ENCODE measurements at regions not wholly inside any gene's neighbourhood (a gene's known extent, or its start where the extent isn't known, plus 50 kb on each side); places are given as distances from the start of the nearest gene placed in this dataset.

GRCh38 chr20:39799366-39799965, 837.3 kb downstream of the DHX35 start:
- no peak for DNase-seq (ENCODE audit: low spot score, unreplicated experiment)
- Mint-ChIP-seq H3K36me3 (ENCODE audit: insufficient read depth) (no peaks in the 10 kb centered on the region), H3K27me3 (no peaks in the 10 kb centered on the region), H3K4me1 (ENCODE audit: low read depth) (peaks cover 6% of the 10 kb centered on the region), H3K27ac (no peak overlapping the region), H3K4me3 (ENCODE audit: low read depth) (no peak overlapping the region), H3K9me3 (ENCODE audit: low read depth) (peaks cover 7% of the 10 kb centered on the region)
- TF ChIP-seq, protein P1, sequence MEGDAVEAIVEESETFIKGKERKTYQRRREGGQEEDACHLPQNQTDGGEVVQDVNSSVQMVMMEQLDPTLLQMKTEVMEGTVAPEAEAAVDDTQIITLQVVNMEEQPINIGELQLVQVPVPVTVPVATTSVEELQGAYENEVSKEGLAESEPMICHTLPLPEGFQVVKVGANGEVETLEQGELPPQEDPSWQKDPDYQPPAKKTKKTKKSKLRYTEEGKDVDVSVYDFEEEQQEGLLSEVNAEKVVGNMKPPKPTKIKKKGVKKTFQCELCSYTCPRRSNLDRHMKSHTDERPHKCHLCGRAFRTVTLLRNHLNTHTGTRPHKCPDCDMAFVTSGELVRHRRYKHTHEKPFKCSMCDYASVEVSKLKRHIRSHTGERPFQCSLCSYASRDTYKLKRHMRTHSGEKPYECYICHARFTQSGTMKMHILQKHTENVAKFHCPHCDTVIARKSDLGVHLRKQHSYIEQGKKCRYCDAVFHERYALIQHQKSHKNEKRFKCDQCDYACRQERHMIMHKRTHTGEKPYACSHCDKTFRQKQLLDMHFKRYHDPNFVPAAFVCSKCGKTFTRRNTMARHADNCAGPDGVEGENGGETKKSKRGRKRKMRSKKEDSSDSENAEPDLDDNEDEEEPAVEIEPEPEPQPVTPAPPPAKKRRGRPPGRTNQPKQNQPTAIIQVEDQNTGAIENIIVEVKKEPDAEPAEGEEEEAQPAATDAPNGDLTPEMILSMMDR (IDR thresholded peaks at IDR 0.05; ENCODE audit: unreplicated experiment) = no peak

- Mint-ChIP-seq H3K36me3 (ENCODE audit: insufficient read depth) (no peaks in the 10 kb centered on the region), H3K4me1 (ENCODE audit: low read depth) (peaks cover 6% of the 10 kb centered on the region), H3K4me3 (ENCODE audit: low read depth) (no peak overlapping the region), H3K27me3 (peaks cover 3% of the 10 kb centered on the region), H3K27ac (no peak overlapping the region), H3K9me3 (ENCODE audit: low read depth) (peaks cover 7% of the 10 kb centered on the region)
- TF ChIP-seq, protein P1 (IDR thresholded peaks at IDR 0.05; ENCODE audit: unreplicated experiment) = no peak
- DNase-seq (ENCODE audit: low spot score, unreplicated experiment) = no peak
Observed at GRCh38 chr20:39795401-39796272, 833.5 kb downstream of the DHX35 start.

- H3K9me3 Mint-ChIP-seq (ENCODE audit: low read depth) = no peaks in the 10 kb centered on the region
- no peak overlapping the region for H3K4me3 Mint-ChIP-seq (ENCODE audit: low read depth)
- H3K4me1 Mint-ChIP-seq (ENCODE audit: low read depth) = no peaks in the 10 kb centered on the region
- no peak overlapping the region for H3K27ac Mint-ChIP-seq
- H3K27me3 Mint-ChIP-seq = peaks cover 3% of the 10 kb centered on the region
- TF ChIP-seq, protein P1 (IDR thresholded peaks at IDR 0.05; ENCODE audit: unreplicated experiment) = no peak
- no peaks in the 10 kb centered on the region for H3K36me3 Mint-ChIP-seq (ENCODE audit: insufficient read depth)
- no peak for DNase-seq (ENCODE audit: low spot score, unreplicated experiment)
Observed at GRCh38 chr20:39792334-39792733, 830.2 kb downstream of the DHX35 start.

DNA sequence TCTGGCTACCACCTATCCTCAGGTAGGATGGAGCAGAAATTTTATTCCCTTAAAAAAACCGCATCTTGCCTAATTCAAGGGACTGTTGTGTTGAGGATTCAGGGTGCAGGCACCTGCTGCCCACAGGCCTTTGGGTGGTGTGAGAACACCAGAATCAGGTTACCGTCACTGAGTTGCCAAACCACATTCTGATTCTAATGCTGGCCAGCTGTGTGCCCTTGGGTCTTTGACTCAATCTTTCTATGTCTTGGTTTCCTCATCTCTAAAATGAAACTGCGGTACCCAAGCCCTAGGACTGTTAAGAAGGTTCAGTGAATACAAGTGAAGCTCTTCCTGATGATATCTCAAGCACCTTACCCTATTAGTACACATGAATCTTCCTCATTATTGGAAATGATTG, 827.3 kb downstream of the DHX35 start:
- H3K27me3 Mint-ChIP-seq = peaks cover 3% of the 10 kb centered on the region
- H3K4me1 Mint-ChIP-seq (ENCODE audit: low read depth) = peaks cover 4% of the 10 kb centered on the region
- no peaks in the 10 kb centered on the region for H3K36me3 Mint-ChIP-seq (ENCODE audit: insufficient read depth)
- H3K9me3 Mint-ChIP-seq (ENCODE audit: low read depth) = no peaks in the 10 kb centered on the region
- no peak for DNase-seq (ENCODE audit: low spot score, unreplicated experiment)
- H3K4me3 Mint-ChIP-seq (ENCODE audit: low read depth) = no peak overlapping the region
- H3K27ac Mint-ChIP-seq = no peak overlapping the region
- TF ChIP-seq, protein P1 (IDR thresholded peaks at IDR 0.05; ENCODE audit: unreplicated experiment) = no peak

- no peak for DNase-seq (ENCODE audit: low spot score, unreplicated experiment)
- no peaks in the 10 kb centered on the region for H3K27me3 Mint-ChIP-seq
- H3K36me3 Mint-ChIP-seq (ENCODE audit: insufficient read depth) = no peaks in the 10 kb centered on the region
- no peak overlapping the region for H3K4me3 Mint-ChIP-seq (ENCODE audit: low read depth)
- peaks cover 5% of the 10 kb centered on the region for H3K4me1 Mint-ChIP-seq (ENCODE audit: low read depth)
- no peaks in the 10 kb centered on the region for H3K9me3 Mint-ChIP-seq (ENCODE audit: low read depth)
- H3K27ac Mint-ChIP-seq = no peak overlapping the region
- TF ChIP-seq, protein P1 (IDR thresholded peaks at IDR 0.05; ENCODE audit: unreplicated experiment) = no peak
Observed at GRCh38 chr20:39785252-39785917, 823.2 kb downstream of the DHX35 start.

Measured in progenitor cell of endocrine pancreas (in vitro differentiated cells).